ENCODE measurements at regions not wholly inside any gene's neighbourhood (a gene's known extent, or its start where the extent isn't known, plus 50 kb on each side); places are given as distances from the start of the nearest gene placed in this dataset.

DNA sequence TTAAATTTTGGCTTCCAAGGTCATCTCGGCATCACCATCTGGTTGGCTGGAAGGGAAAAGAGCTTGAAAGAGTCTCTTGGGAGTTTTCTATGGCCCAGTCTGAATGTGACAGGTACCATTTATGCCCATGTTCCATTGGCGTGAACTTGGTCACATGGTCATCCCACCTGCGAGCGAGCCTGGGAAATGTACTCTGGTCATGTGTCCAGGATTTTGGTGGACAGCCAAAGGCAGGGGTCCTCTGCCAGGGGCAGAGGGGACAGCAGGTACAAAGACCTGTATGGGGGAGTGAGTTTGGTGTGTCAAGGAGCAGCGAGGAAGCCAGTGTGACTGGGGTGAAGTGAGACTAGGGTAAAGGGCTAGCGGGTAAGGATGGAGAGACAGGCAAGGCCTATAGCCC is 112.6 kb downstream of the CDC5L start:
- no peak for DNase-seq

DNA sequence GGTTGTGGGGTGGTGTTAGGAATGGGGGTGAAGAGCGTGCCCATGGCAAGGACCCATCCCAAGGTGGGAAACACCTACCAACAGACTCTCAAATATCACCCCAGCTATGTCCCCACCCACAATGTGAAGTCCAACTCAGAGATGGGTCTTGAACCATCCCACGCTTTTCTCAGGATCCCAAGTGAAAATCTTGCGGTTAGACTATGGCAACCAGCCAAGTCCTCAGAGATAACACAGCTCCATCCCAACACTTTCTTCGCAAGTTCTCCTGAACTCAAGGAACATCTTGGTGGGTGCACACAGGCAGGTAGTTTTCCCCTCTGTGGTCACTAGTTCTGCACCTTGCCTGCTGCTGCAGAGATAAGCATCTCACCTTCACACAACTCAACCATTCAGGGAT is 116.0 kb downstream of the CDC5L start:
- DNase-seq: no peak

DNA sequence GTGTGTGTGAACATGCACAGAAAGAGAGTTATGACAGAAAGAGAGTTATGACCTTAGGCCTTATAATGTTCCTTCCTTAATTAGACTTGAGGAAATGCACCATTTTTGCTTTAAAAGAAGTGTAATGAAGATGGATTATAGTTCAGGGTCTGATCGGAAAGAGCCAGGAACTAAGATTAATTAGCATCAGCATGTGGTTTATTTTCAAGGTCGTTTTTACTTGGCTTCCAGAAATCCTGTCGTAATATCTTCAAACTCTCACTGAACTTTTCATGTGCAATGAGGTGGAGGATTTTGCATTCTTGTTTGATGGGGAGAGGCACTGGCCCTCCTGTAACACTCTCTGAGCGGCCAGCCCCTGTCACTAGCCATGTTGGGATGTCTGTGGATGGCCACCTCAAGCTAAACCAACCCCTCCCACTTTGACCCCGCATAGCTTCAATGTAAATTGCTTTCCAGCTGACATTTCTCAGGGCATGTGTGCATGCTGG is 116.8 kb downstream of the CDC5L start:
- DNase-seq: no peak

DNA sequence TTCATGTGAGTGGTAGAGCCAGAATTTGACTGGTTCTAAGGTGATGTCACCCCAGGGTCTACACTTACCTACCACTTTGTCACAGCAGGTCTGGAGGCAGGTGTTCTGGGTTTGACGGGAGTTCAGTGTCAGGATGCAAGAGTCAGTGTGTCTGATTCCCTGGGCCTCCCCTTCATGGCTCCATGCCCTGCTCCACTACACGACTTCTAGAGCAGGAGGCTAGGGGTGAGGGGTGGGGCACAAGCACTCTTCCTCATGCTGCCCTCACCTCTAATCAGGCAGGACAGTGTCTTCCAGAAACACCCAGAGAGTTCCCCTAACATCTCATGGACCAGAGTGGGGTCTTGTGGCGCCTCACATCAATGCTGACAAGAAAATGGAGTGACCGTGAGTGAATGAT is 118.2 kb downstream of the CDC5L start:
- no peak for DNase-seq

DNA sequence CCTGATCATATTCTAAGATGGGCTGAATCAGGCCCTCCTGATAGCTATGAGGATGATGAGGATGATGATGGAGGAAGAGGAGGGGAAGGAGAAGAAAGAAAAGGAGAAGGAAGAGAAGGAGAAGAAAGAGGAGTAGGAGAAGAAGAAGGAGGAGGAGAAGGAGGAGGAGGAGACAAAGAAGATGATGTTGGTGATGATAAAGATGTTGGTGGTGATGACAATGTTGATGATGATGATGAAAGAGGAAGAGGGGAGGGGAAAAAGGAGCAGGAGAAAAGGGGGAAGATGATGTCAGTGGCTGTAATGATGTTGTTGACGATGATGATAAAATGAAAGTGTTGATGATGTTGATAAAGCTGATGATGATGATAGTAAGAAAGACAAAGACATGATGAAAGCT is 119.5 kb downstream of the CDC5L start:
- no peak for DNase-seq

DNA sequence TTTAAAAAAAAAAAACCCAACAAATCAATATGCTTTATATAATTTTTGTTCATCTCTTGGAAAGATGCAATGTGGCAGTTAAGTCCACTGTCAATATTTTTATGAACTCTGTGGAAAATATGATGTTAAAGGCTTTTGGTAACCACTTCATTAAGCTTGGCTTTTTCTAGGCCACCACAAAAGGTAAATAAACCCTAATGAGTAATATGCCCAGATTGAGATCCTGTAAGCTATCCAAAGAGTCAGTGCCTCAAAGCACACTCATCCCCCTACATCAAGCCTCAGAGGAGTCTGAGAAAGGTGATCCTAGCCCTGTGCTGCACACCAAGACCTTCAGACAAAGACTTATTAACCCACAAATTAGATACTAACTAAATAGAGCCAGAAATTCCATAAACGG is 121.1 kb downstream of the CDC5L start:
- no peak for DNase-seq

DNA sequence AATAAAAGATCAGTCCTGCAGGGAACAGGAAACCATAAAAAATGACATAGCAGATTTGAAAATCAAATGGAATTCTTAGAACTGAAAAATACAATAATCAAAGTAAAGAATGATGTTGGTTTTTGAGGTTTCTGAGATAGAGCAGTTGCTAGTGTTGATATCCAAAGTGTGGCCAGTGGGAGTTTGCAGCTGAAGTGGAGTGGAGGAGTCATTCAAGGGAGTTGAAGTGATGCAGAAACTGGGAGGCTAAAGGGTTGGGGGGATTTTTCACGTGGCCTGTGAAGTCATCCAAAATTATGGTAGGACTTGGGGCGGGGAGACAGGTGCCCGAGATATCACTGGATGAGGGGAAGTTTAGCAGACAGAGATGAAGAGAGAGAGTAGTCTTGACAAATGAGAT is 123.6 kb downstream of the CDC5L start:
- no peak for DNase-seq

DNA sequence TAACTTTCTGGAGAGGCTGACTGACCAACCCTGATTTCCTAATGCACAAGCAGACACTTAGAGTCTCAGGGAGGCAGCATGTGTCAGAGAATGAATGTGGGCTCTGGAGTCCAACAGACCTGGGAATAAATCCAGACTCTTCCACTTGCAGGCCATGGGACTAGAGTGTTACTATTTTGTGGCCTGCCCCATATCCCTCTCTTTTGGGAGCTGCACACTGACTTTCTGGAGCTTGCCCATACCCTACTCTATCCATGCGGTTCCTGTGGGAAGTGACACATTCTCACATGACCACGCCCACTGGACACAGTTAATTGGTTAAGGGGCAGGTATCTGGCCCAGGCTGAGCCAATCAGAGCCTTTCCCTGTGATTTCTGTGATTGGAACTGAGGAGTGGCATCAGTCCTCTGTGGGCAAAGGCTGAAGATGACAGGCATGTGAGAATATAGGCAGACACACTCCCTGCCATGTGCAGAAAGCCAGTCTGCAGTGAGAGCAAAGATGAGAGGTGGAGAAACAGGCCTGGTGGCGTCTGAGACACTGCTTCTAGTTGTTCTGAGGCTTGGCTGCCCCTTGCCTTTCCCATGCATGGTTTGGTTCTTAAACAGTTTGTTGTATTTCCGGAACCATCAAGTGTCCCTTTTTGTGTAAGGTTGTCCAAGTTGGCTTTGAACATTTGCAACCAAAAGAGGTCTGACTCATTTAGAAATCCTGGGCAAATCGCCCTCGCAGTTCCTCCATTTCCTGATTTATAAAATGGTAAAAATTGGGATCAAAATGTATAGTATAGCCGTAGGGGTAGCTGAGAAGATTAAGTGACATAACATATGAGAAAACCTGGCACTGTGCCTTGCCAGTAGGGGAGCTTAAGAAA is 125.6 kb downstream of the CDC5L start:
- DNase-seq: no peak

DNA sequence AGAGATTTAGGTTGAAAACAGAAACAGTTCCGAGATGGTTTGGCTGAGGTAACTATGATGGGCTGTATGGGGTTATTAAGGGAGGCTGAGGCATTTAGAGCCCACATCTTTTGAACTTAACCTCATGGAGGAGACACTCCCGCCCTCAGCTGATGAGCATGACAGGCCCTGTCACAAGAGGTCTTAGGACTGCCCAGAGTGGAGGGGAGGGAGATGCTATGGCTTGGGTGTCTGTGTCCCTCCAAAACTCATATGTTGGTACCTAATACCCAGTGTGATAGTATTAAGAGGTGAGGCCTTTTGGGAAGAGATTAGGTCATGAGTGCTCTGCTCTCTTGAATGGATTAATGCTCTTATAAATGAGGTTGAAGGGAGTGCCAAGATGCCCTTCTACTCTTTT is 126.6 kb downstream of the CDC5L start:
- no peak for DNase-seq

DNA sequence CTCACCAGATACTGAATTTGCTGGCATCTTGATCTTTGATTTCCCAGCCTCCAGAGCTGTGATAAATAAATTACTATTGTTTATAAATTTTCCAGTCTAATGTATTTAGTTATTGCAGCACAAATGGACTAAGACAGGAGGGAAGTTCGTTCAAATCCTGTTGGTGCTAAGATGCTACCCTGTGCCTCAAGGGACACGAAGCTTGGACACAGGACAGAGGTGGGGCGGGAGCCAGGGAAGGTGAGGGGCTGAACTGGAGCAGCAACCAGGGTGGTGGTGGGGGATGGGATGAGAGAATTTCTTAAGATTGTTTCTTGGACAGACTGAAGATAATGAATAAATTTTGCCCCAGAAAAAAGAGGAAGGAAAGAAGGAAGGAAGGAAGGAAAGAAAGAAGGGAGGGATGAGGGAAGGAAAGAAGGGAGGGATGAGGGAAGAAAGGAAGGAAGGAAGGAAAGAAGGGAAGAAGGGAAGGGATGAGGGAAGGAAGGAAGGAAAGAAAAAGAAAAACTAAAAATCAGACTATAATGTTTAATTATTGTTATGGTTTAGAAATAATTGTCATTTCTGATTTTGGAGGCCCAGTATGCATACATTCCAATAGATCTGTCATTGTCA is 127.2 kb downstream of the CDC5L start:
- no peak for DNase-seq

DNA sequence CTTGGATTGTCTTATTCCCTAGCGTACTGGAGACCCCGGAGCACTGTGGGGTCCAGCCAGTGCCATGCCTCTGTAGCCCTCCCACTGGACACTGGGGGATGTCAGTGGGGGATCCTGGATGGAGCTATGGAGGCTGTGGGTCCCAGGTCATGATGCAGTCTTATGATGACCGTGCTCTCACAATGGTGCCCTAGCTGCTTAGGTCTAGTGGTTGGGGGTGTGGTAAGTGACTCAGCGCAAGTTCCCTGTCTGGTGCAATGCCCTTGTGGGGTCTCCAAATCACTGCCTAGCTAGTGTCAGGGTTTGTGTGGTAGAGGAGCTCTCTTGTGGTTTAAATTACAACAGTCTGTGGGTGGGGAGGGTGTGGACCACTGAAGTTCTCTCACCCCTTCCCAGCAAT is 135.4 kb downstream of the CDC5L start:
- DNase-seq: no peak

DNA sequence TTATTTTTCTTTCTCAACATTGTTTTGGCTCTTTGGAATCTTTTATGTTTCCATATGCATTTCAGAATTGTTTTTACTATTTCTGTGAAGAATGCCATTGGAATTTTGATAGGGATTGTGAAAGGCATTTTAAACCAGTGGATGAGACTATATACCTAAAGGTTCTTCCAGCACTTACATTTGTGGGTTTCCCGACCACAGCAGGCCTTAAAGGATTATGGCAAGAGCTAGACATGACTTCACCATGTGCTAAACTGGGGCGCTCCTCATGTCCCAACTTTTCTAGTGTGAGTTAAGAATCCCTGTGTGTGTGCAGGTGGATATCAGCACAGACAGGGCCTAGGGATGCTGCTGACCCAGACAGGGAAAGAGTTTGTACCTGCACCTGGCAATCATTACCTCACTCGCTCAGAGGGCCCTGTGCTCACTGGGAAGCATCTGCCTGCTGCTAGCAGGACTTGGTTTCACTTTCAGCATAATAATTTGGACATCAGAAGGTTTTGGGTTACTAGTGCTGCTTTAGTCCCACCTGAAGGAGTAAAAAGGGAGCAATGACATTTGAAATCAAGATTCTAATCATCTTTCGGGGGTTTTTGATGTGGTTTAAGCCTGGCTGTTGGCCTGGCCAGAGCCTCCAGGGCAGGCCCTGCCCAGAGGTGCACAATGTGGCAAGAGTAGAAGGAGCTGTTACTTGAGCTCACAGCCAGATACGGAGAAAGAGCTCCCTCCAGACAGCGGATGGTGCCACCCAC is 137.1 kb downstream of the CDC5L start:
- no peak for DNase-seq

DNA sequence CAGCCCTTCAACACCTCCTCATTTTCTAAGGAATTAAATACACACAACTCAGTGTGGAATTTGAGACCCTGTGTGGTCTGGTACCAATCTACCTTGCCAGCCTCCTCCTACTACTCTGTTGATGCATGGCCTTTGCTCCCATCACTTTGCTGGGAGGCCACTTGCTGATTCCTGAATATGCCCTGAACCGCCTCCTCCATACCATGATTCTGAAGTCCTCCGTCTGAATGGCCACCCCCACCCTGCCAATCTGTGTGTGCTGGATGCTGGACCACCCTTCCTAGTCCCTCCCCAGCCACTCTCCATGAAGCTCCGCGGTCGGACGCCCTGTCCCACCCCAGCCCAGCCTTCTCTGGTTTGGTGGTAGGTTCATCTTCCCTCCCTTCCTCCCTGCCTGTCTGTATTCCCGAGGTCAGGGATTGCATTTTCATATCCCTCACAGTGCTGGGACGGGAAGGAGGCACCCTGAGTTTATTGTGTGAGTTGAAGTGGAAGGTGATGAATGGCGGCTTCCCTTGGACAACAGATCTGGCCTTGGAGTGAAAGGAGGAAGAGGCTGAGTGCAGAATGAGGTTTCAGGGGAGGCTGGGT is 138.3 kb downstream of the CDC5L start:
- DNase-seq: no peak

DNA sequence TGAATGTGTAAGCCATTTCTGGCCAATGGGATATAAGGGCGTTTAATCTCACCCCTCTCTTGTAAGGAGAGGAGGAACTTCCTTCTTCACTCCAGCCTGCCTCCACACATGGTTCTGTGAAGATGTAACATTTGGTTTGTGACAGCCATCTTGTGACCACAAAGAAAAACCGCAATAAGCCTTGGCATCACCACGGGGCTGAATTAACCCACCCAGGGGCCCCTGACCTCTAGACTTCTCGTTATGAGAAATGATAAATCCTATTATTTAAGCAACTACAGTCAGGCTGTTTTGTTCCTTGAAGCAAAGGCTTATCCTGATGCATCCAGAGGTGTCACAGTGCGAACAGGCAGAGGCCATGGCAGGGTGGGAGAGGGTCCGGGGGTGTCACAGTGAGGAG is 139.7 kb downstream of the CDC5L start:
- no peak for DNase-seq

DNA sequence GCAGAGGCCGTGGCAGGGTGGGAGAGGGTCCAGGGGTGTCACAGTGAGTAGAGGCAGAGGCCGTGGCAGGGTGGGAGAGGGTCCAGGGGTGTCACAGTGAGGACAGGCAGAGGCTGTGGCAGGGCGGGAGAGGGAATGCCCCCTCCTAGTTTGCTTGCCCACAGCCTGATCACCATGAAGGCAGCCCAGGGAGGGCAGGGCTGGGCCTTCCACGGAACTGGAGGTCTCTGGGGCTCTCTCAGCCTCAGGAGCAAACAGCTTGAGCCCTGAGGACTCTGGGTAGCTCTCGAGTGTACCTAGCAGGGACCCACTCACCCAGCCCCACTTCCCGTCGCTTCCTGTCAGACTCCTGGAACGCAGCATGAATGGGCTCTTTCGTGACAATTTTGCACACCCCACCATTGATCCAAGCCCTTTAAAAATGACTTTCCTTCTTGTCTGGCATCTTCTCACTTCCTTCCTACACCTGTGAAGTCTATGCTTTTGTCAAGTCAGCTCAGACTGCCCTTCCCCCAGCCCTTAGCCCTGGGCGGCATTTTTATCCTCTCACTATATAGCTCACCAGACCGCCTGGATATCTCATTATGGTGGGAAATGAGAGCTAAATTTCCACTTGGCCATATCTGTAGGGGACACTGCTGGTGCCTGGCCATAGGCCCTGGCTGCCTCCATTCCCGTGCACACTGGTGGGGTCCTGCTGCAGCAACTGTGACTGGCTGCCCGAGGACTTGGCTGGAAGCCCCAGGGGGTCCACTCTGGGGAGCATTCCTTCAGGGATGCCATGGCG is 140.3 kb downstream of the CDC5L start:
- DNase-seq: no peak

DNA sequence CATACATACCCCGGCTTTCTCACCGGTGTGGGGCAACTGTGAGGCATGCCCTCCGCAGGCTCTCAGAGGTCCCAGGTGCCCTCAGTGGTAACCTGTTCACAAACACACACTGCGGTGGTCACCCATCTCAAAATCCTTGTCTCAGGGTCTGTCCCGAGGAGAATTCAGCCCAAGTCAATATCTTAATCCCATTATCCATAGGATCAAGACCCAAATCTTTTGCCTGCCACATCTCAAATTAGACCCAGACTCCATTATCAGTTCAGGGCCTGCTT is 140.8 kb downstream of the CDC5L start:
- DNase-seq: no peak

DNA sequence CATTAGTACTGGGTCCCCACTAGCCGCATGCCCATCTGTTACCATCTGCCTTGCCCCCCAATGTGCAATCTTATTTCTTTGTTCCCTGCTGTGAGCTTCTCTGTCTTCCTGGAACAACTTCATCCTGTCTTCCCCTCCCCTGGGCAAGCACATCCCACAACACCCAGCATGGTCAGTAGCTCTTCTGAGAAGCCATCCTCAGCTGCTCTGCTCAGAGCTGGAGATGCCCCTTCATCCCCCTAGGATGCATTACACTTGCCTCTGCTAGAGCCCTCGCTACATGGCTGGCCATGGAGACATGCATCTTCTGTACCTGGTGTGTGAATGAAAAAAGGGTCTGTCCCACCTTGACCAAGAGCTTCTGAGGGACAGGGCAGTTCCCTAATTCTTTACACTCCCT is 141.2 kb downstream of the CDC5L start:
- no peak for DNase-seq

DNA sequence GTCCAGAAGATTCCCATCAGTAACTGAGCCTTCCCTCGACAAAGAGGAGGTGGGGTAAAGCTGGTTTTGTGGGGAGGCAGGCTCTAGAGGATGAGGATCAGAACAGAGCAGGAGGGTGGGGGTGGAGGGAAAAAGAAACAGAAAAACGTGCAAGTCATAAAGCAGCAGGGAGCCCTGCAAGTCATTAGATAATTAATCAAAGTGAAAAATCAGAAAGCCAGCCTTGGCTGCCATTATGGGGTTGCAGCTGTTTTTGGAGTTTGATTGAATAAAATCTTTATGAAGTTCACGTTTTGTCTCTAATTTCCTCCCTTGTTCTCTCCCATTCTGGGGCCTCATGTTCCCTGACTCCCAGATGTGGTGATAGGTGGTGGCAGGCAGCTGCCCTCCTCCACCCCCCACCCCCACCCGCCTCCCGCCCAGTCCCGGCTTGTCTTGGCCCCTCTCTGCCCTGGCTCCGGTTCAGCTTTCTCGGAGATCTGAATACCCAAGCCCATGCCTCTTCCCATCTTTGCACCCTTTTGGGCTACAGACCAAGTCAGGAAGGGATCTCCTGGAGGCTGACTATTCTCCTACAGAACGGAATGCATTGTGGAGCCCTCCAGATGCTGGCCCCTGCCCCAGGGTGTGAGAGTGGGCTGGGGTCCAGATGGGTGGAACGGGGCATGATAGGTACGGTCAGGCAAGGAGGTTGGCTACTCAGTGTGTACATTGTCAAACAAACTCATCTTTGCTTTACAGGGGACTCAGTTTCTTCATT is 141.8 kb downstream of the CDC5L start:
- DNase-seq: no peak

DNA sequence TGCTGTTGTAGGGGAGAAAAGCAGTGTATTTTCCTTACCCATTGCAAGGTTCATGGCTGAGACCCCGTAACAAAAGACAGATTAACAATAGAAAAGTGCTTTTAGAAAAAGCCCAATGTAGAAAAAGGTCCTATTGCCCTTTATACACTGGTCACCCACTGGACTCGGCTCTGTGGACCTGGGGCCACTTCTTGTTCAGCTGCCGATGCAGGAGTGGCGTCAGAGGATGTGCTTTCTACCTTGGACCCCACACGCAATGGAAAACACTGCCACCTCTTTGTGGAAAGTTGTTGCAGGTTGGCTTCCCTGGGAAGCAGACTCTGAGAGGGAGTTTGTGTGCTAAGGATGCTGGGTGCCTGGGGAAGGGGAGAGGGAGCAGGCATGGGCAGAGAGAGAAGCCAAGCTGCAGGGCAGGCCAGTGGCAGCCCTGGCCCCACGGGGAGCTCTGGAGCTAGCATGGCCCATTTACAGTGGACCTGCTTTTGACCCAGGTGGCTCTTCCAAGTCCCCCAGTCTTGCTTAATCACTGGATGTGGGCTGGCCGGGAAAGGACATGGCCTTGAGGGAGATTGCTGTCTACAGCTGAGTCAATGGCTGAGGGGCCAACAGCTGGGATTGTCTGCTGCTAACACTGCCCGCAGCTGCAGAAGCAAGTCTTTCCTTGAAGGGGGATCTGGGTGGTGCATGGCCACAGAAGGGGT is 142.9 kb downstream of the CDC5L start:
- no peak for DNase-seq

DNA sequence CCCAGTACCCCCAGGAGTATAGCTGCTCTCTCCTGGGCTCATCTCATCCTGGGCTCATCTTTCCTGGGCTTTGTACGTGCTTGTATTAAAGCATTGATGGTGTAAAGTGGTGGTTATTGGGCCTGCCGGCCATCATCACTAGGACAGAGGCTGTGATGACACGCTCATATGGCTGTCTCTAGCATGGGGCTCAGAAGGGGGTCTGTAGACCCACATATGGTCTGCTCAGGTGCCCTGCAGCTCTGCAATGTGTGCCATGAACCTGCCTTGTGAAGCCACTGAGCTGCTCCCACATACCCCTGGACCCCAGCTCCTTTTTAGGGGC is 143.4 kb downstream of the CDC5L start:
- no peak for DNase-seq

DNA sequence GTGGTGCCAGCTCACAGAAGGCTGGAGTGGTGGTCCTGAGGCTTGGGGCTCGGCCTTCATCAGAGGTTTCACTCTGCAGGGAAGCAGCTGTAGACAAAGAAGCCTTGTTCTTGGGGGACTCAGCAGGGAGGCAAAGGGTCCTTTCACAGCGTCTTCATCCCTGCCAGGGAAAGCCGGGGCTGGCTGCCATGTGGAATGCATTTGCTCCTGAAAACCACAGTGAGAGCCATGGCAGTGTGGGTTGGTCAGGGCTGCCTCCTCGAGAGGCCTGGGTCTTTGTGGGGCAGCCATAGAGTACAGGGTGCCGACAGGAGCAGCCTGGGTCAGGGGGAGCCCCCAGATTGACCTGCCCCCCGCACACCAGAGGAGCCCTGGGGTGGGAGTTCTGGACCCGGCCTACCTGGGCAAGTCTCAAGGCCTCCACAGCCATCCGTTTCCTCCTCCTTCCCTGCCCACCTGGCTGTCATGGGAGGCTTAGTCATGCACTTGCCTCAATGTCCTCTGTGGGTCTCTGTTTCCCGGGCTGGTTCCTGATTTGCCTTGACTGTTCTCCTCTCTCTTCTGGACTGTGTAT is 144.0 kb downstream of the CDC5L start:
- DNase-seq: no peak

Data from T1000 (cell line).